ENCODE measurements at regions not wholly inside any gene's neighbourhood (a gene's known extent, or its start where the extent isn't known, plus 50 kb on each side); places are given as distances from the start of the nearest gene placed in this dataset.

- TF ChIP-seq, protein P1, sequence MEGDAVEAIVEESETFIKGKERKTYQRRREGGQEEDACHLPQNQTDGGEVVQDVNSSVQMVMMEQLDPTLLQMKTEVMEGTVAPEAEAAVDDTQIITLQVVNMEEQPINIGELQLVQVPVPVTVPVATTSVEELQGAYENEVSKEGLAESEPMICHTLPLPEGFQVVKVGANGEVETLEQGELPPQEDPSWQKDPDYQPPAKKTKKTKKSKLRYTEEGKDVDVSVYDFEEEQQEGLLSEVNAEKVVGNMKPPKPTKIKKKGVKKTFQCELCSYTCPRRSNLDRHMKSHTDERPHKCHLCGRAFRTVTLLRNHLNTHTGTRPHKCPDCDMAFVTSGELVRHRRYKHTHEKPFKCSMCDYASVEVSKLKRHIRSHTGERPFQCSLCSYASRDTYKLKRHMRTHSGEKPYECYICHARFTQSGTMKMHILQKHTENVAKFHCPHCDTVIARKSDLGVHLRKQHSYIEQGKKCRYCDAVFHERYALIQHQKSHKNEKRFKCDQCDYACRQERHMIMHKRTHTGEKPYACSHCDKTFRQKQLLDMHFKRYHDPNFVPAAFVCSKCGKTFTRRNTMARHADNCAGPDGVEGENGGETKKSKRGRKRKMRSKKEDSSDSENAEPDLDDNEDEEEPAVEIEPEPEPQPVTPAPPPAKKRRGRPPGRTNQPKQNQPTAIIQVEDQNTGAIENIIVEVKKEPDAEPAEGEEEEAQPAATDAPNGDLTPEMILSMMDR (IDR thresholded peaks at IDR 0.05; ENCODE audit: low read depth, low read length, missing control alignments) = no peak
- H3K36me3 ChIP-seq (replicated peaks) = no peaks in the 10 kb centered on the region
- no peak overlapping the region for H3K27ac ChIP-seq
- DNase-seq = no peak
- H3K4me3 ChIP-seq (ENCODE audit: low read depth, low read length) = no peak overlapping the region
- in situ Hi-C loops (cut with HindIII; ENCODE audit: low pct_ligation_motif_present, low sequenced_read_pairs) = no loop called here
- H3K27me3 ChIP-seq (replicated peaks) = no peaks in the 10 kb centered on the region
Observed at GRCh38 chr12:74922642-74923041, 287.0 kb downstream of the KCNC2 start.

DNA sequence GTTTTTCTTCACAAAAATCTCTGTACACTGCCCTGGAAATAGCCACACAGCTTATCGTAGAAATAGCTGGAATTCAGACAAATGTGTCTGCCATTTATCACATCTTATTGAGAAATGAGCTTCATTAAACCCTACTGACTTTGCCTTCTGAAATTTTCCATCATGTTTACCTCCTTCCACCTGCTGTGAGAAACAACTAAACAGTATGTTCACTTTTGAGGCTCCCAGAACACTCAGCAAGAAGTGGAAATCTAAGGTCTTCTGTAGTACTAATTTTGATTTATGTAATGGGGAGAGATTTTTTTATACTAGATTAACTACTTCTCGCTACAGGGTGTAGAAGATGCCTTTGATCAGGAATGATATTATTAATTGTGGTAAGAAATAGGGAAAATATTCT, 268.0 kb downstream of the KCNC2 start:
- H3K36me3 ChIP-seq (replicated peaks) = no peaks in the 10 kb centered on the region
- no peak for DNase-seq
- TF ChIP-seq, protein P1 (IDR thresholded peaks at IDR 0.05; ENCODE audit: low read depth, low read length, missing control alignments) = no peak
- no peak overlapping the region for H3K4me3 ChIP-seq (ENCODE audit: low read depth, low read length)
- H3K27ac ChIP-seq = no peak overlapping the region
- H3K27me3 ChIP-seq (replicated peaks) = no peaks in the 10 kb centered on the region
- in situ Hi-C loops (cut with HindIII; ENCODE audit: low pct_ligation_motif_present, low sequenced_read_pairs) = no loop called here

DNA sequence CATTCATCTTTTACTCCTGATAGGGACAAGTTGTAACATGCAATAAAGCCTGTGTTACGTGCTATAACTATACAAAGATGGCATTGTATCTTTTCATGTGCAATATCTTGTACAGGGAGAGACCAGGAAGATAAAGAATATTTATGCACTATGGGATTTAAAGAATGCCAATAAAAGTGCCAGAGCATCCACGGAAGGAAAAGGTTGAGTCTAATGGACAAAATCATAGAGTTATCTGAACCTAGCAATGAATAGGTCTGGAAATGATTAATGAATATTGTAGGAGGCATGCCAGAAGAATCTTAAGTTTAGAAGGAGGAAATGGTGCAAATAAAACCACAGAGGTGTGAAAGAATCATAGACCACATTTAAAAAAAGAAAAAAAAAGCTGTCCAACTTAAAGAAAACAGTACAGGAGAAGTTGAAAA, 263.9 kb downstream of the KCNC2 start:
- Histone ChIP-seq H3K4me3 (ENCODE audit: low read depth, low read length) (no peak overlapping the region), H3K27me3 (replicated peaks) (no peaks in the 10 kb centered on the region), H3K27ac (no peak overlapping the region), H3K36me3 (replicated peaks) (no peaks in the 10 kb centered on the region)
- DNase-seq = no peak
- in situ Hi-C loops (cut with HindIII; ENCODE audit: low pct_ligation_motif_present, low sequenced_read_pairs) = no loop called here
- TF ChIP-seq, protein P1 (IDR thresholded peaks at IDR 0.05; ENCODE audit: low read depth, low read length, missing control alignments) = no peak

GRCh38 chr12:74953697-74954096, 255.9 kb downstream of the KCNC2 start:
- H3K36me3 ChIP-seq (replicated peaks) = no peaks in the 10 kb centered on the region
- H3K27me3 ChIP-seq (replicated peaks) = no peaks in the 10 kb centered on the region
- DNase-seq = no peak
- TF ChIP-seq, protein P1 (IDR thresholded peaks at IDR 0.05; ENCODE audit: low read depth, low read length, missing control alignments) = no peak
- in situ Hi-C loops (cut with HindIII; ENCODE audit: low pct_ligation_motif_present, low sequenced_read_pairs) = no loop called here
- no peak overlapping the region for H3K4me3 ChIP-seq (ENCODE audit: low read depth, low read length)
- no peak overlapping the region for H3K27ac ChIP-seq

- H3K4me3 ChIP-seq (ENCODE audit: low read depth, low read length) = no peak overlapping the region
- no peak for DNase-seq
- H3K27me3 ChIP-seq (replicated peaks) = no peaks in the 10 kb centered on the region
- in situ Hi-C loops (cut with HindIII; ENCODE audit: low pct_ligation_motif_present, low sequenced_read_pairs) = no loop called here
- no peak overlapping the region for H3K27ac ChIP-seq
- TF ChIP-seq, protein P1 (IDR thresholded peaks at IDR 0.05; ENCODE audit: low read depth, low read length, missing control alignments) = no peak
- no peaks in the 10 kb centered on the region for H3K36me3 ChIP-seq (replicated peaks)
Observed at GRCh38 chr12:74957231-74957630, 252.4 kb downstream of the KCNC2 start.

DNA sequence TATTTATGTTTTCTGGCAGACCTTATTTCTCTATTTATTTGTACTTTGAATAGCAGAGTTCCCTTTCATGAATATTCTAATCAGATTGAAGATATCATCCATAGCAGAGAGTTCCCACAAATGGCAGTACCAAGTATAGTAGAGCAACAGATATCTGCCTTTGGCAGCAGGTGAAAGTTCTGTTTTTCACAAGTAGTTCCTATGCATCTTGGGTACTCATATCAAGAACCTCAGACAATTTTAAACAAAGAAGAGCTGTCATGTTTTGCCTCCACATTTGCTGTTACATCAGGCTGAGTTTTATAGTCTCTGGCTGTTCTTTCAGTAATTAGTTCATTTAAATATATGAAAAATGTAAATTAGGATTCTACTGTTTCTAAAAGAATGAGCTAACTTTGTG, 252.0 kb downstream of the KCNC2 start:
- H3K4me3 ChIP-seq (ENCODE audit: low read depth, low read length) = no peak overlapping the region
- DNase-seq = no peak
- H3K27me3 ChIP-seq (replicated peaks) = no peaks in the 10 kb centered on the region
- in situ Hi-C loops (cut with HindIII; ENCODE audit: low pct_ligation_motif_present, low sequenced_read_pairs) = no loop called here
- TF ChIP-seq, protein P1 (IDR thresholded peaks at IDR 0.05; ENCODE audit: low read depth, low read length, missing control alignments) = no peak
- no peak overlapping the region for H3K27ac ChIP-seq
- H3K36me3 ChIP-seq (replicated peaks) = no peaks in the 10 kb centered on the region

Data from brain microvascular endothelial cell (primary cell).